ENCODE measurements at regions not wholly inside any gene's neighbourhood (a gene's known extent, or its start where the extent isn't known, plus 50 kb on each side); places are given as distances from the start of the nearest gene placed in this dataset.

GRCh38 chr7:145411066-145411465 is 575.2 kb upstream of the TPK1 start:
- TF ChIP-seq MLLT1 (IDR thresholded peaks at IDR 0.05) (no peak), CTCF (IDR thresholded peaks at IDR 0.05 in 2 of 3, conservative IDR thresholded peaks at IDR 0.05 in 1 of 3; ENCODE audit: control insufficient read depth in 2 of 3, extremely low read depth in 1 of 3, insufficient read depth in 1 of 3, low read depth in 3 of 3, low read length in 3 of 3) (no peak), POLR2AphosphoS5 (IDR thresholded peaks at IDR 0.05; ENCODE audit: low read length) (no peak), BRCA1 (IDR thresholded peaks at IDR 0.05; ENCODE audit: low read depth, low read length) (no peak), EED (IDR thresholded peaks at IDR 0.05; ENCODE audit: low read depth) (no peak), EP300 (IDR thresholded peaks at IDR 0.05; ENCODE audit: borderline replicate concordance in 1 of 2, control insufficient read depth in 1 of 2, low read depth in 2 of 2, low read length in 2 of 2) (no peak), E2F8 (IDR thresholded peaks at IDR 0.05; ENCODE audit: low read depth, partially characterized antibody) (no peak), RAD21 (IDR thresholded peaks at IDR 0.05; ENCODE audit: insufficient read depth, low read depth, low read length) (no peak), RAD51 (IDR thresholded peaks at IDR 0.05) (no peak), BACH1 (IDR thresholded peaks at IDR 0.05; ENCODE audit: borderline replicate concordance) (no peak), TBL1XR1 (IDR thresholded peaks at IDR 0.05; ENCODE audit: low read depth, low read length) (no peak)
